SK-N-SH (cell line): ENCODE measurements at regions not wholly inside any gene's neighbourhood (a gene's known extent, or its start where the extent isn't known, plus 50 kb on each side); places are given as distances from the start of the nearest gene placed in this dataset.

Experiments
- CTCF ChIA-PET: fragments of 300-600, 350-600 bp; formaldehyde crosslinking; extraction: SDS; loops from one replicate; lab custom pipeline; 2021; lab: Yijun Ruan, JAX
- POLR2A ChIA-PET: fragments of 350-600 bp; sonication (Branson Sonifier 250); formaldehyde crosslinking; extraction: SDS; loops from one replicate; lab custom pipeline; 2020; ENCODE audit warnings: antibody characterized with exemption, inconsistent platforms; lab: Yijun Ruan, JAX
- DNase-seq: peaks from one replicate; pipeline ENCODE4 v3.0.0; 2012
- H2AFZ ChIP-seq: fragments of 200-600 bp; sonication (generic); 2 replicates; pipeline ENCODE4 v1.8.1; 2016; ENCODE audit warnings: antibody characterized with exemption, mild to moderate bottlenecking, low read depth
- H3F3A ChIP-seq: fragments of 200-600 bp; sonication (generic); replicated peaks from 2 replicates; pipeline ENCODE3; 2016; ENCODE audit warnings: antibody characterized with exemption, mild to moderate bottlenecking; ENCODE audit not compliant: insufficient read depth
- H3K27ac ChIP-seq, 2 experiments: fragments of 200-500 bp in 1 of 2; fragments of 200-600 bp in 1 of 2; sonication (Bioruptor generic) in 1 of 2; sonication (generic), shearing (Covaris generic) in 1 of 2; 2 replicates each; pipeline versions ENCODE4 v1.5.1 to v1.6.1; 2014 to 2016; ENCODE audit warnings: low read depth in 2 of 2, inconsistent platforms in 1 of 2, low read length in 1 of 2, mild to moderate bottlenecking in 1 of 2, mixed read lengths in 1 of 2
- H3K27me3 ChIP-seq: fragments of 200-600 bp; sonication (generic), shearing (Covaris generic); 2 replicates; pipeline ENCODE4 v1.6.1; 2016; ENCODE audit warnings: mixed run types; ENCODE audit not compliant: insufficient read depth
- H3K36me3 ChIP-seq, 2 experiments: fragments of 200-500 bp in 1 of 2; fragments of 200-600 bp in 1 of 2; sonication (Bioruptor generic) in 1 of 2; sonication (generic) in 1 of 2; replicated peaks in 1 of 2; 2 replicates each; pipeline versions ENCODE3 to v1.5.1; 2014 to 2016; ENCODE audit warnings: low read length in 1 of 2, mild to moderate bottlenecking in 1 of 2; ENCODE audit not compliant: insufficient read depth in 2 of 2, control insufficient read depth in 1 of 2
- H3K4me1 ChIP-seq, 2 experiments: fragments of 200-500 bp in 1 of 2; fragments of 200-600 bp in 1 of 2; sonication (Bioruptor generic) in 1 of 2; sonication (generic), shearing (Covaris generic) in 1 of 2; 2 replicates each; pipeline versions ENCODE4 v1.5.1 to v1.6.1; 2014 to 2016; ENCODE audit warnings: low read depth in 1 of 2, low read length in 1 of 2, mixed run types in 1 of 2; ENCODE audit not compliant: insufficient read depth in 2 of 2, control insufficient read depth in 1 of 2
- H3K4me2 ChIP-seq: fragments of 200-600 bp; sonication (generic), shearing (Covaris generic); 2 replicates; pipeline ENCODE4 v1.6.1; 2017; ENCODE audit warnings: mixed run types
- H3K4me3 ChIP-seq, 2 experiments: fragments of 200-500 bp in 1 of 2; fragments of 200-600 bp in 1 of 2; sonication (Bioruptor generic) in 1 of 2; sonication (generic), shearing (Covaris generic) in 1 of 2; 2 replicates each; pipeline versions ENCODE4 v1.5.1 to v1.8.1; 2014 to 2016; ENCODE audit warnings: low read depth in 2 of 2, inconsistent platforms in 1 of 2, low read length in 1 of 2, mild to moderate bottlenecking in 1 of 2, mixed read lengths in 1 of 2, moderate library complexity in 1 of 2
- H3K79me2 ChIP-seq: fragments of 200-600 bp; sonication (generic); 2 replicates; pipeline ENCODE4 v1.8.1; 2017; ENCODE audit warnings: mild to moderate bottlenecking; ENCODE audit not compliant: insufficient read depth
- H3K9ac ChIP-seq: fragments of 200-600 bp; sonication (generic); 2 replicates; pipeline ENCODE4 v1.6.1; 2017; ENCODE audit warnings: mixed run types
- H3K9me2 ChIP-seq: fragments of 200-600 bp; sonication (generic); 2 replicates; pipeline ENCODE4 v1.6.1; 2017; ENCODE audit warnings: mixed run types
- H3K9me3 ChIP-seq: fragments of 200-600 bp; sonication (generic); 2 replicates; pipeline ENCODE4 v1.6.1; 2017; ENCODE audit warnings: mixed run types, mild to moderate bottlenecking, moderate library complexity
- H4K20me1 ChIP-seq: fragments of 200-600 bp; sonication (generic); 2 replicates; pipeline ENCODE4 v1.6.1; 2017; ENCODE audit warnings: mild to moderate bottlenecking, mixed run types; ENCODE audit not compliant: insufficient read depth
- CHD2 ChIP-seq: fragments of 150-350 bp; IDR thresholded peaks from 2 replicates; pipeline ENCODE4 v1.6.1; 2018; ENCODE audit warnings: low read length; ENCODE audit not compliant: partially characterized antibody
- EP300 ChIP-seq, 2 experiments: IDR thresholded peaks; 2 replicates each; pipeline versions ENCODE4 v1.4.0 to v1.6.1; 2012; ENCODE audit warnings: borderline replicate concordance in 1 of 2, low read depth in 1 of 2, low read length in 1 of 2
- EZH2phosphoT487 ChIP-seq: fragments of 200-600 bp; sonication (generic); IDR thresholded peaks from 2 replicates; pipeline ENCODE4 v1.6.1; 2017; ENCODE audit warnings: low read depth, mixed run types, mild to moderate bottlenecking, antibody characterized with exemption, moderate library complexity, borderline replicate concordance
- FOSL2 ChIP-seq: IDR thresholded peaks from 2 replicates; pipeline ENCODE4 v1.4.0; 2012; ENCODE audit warnings: low read depth, mild to moderate bottlenecking, moderate library complexity, borderline replicate concordance
- FOXM1 ChIP-seq: IDR thresholded peaks from 2 replicates; pipeline ENCODE4 v1.4.0; 2012; ENCODE audit warnings: low read depth, mild to moderate bottlenecking
- MEF2A ChIP-seq: IDR thresholded peaks from 2 replicates; pipeline ENCODE4 v1.4.0; 2012; ENCODE audit warnings: low read depth, borderline replicate concordance
- MXI1 ChIP-seq: IDR thresholded peaks from 2 replicates; pipeline ENCODE4 v1.6.1; 2012; ENCODE audit warnings: mild to moderate bottlenecking, low read depth, low read length, improper control_type of control experiment
- NFIC ChIP-seq: IDR thresholded peaks from 2 replicates; pipeline ENCODE4 v1.4.0; 2012; ENCODE audit warnings: borderline replicate concordance
- NRF1 ChIP-seq: IDR thresholded peaks from 2 replicates; pipeline ENCODE4 v1.6.1; 2012; ENCODE audit warnings: low read depth, mild to moderate bottlenecking, low read length
- POLR2AphosphoS5 ChIP-seq: IDR thresholded peaks from 2 replicates; pipeline ENCODE4 v1.6.1; 2012; ENCODE audit warnings: low read depth, low read length
- RAD21 ChIP-seq: IDR thresholded peaks from 2 replicates; pipeline ENCODE4 v1.6.1; 2012; ENCODE audit warnings: mild to moderate bottlenecking, low read length
- RCOR1 ChIP-seq: fragments of 150-350 bp; IDR thresholded peaks from 2 replicates; pipeline ENCODE4 v1.6.1; 2017; ENCODE audit warnings: antibody characterized with exemption, low read length
- RFX5 ChIP-seq: IDR thresholded peaks from 2 replicates; pipeline ENCODE4 v1.6.1; 2012; ENCODE audit warnings: mild to moderate bottlenecking, improper control_type of control experiment, low read length
- SMC3 ChIP-seq: IDR thresholded peaks from 2 replicates; pipeline ENCODE4 v1.6.1; 2012; ENCODE audit warnings: low read depth, low read length, improper control_type of control experiment
- TAF1 ChIP-seq: IDR thresholded peaks from 2 replicates; pipeline ENCODE4 v1.6.1; 2012; ENCODE audit warnings: low read depth, mild to moderate bottlenecking, low read length, moderate library complexity, borderline replicate concordance
- TCF12 ChIP-seq: IDR thresholded peaks from 2 replicates; pipeline ENCODE4 v1.4.0; 2012
- TEAD4 ChIP-seq: IDR thresholded peaks from 2 replicates; pipeline ENCODE4 v1.4.0; 2012; ENCODE audit warnings: mild to moderate bottlenecking, borderline replicate concordance; ENCODE audit not compliant: insufficient read depth
- YY1 ChIP-seq: IDR thresholded peaks from 2 replicates; pipeline ENCODE4 v1.4.0; 2012; ENCODE audit warnings: low read depth, mild to moderate bottlenecking
- WGBS: methylation state at CpG from one replicate; pipeline ENCODE4 v1.1.6; 2017; ENCODE audit warnings: low lambda C conversion rate; 5-methylcytosine and 5-hydroxymethylcytosine counted together
- TF ChIP-seq, protein P1 (sequence below): IDR thresholded peaks from 2 replicates; pipeline ENCODE4 v1.4.0; 2012; ENCODE audit warnings: low read depth, borderline replicate concordance
- TF ChIP-seq, protein P2 (sequence below): IDR thresholded peaks from 2 replicates; pipeline ENCODE4 v1.4.0; 2012; ENCODE audit warnings: low read depth, borderline replicate concordance
- TF ChIP-seq, protein P3 (sequence below): fragments of 150-350 bp; IDR thresholded peaks from 2 replicates; pipeline ENCODE4 v1.6.1; 2017; ENCODE audit warnings: antibody characterized with exemption, low read length, low read depth, borderline replicate concordance

GRCh38 chr7:136272934-136273333 is 295.8 kb upstream of the MTPN start (continued):
- no peak for TF ChIP-seq MXI1
- TF ChIP-seq MEF2A, result no peak
- TF ChIP-seq POLR2AphosphoS5, result no peak
- no peak for TF ChIP-seq CHD2
- no peak for TF ChIP-seq NFIC
- TF ChIP-seq EZH2phosphoT487, result no peak
- TF ChIP-seq EP300 (IDR thresholded peaks at IDR 0.05; ENCODE audit: borderline replicate concordance in 1 of 2, low read depth in 1 of 2, low read length in 1 of 2), result no peak
- TF ChIP-seq, protein P1, sequence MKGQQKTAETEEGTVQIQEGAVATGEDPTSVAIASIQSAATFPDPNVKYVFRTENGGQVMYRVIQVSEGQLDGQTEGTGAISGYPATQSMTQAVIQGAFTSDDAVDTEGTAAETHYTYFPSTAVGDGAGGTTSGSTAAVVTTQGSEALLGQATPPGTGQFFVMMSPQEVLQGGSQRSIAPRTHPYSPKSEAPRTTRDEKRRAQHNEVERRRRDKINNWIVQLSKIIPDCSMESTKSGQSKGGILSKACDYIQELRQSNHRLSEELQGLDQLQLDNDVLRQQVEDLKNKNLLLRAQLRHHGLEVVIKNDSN, result no peak
- no peak for TF ChIP-seq FOSL2
- TF ChIP-seq, protein P2, sequence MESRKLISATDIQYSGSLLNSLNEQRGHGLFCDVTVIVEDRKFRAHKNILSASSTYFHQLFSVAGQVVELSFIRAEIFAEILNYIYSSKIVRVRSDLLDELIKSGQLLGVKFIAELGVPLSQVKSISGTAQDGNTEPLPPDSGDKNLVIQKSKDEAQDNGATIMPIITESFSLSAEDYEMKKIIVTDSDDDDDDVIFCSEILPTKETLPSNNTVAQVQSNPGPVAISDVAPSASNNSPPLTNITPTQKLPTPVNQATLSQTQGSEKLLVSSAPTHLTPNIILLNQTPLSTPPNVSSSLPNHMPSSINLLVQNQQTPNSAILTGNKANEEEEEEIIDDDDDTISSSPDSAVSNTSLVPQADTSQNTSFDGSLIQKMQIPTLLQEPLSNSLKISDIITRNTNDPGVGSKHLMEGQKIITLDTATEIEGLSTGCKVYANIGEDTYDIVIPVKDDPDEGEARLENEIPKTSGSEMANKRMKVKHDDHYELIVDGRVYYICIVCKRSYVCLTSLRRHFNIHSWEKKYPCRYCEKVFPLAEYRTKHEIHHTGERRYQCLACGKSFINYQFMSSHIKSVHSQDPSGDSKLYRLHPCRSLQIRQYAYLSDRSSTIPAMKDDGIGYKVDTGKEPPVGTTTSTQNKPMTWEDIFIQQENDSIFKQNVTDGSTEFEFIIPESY, result no peak
- no peak for TF ChIP-seq TEAD4
- TF ChIP-seq YY1, result no peak

DNA sequence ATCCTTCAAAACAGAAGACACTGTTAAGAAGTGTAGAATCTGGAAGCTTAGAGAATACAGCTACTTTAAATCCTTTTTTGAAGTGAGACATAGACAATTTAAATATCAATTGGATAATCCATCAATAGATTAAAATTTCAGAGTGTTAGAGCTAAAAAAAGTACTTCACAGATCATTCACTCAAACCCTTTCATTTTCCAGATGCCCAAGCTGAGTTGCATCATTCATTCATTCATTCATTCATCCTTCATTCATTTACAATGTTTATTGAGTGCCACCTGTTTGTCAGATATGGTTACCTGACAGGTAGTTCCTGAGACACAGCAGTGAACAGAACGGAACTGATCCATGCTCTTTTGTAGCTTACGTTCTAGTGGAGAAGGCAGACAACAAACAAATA is 290.7 kb upstream of the MTPN start:
- Histone ChIP-seq H3K9me2 (no peaks in the 10 kb centered on the region), H2AFZ (no peak overlapping the region), H3K4me2 (no peak overlapping the region), H3K36me3 (no peaks in the 10 kb centered on the region), H3K27me3 (no peaks in the 10 kb centered on the region), H4K20me1 (no peaks in the 10 kb centered on the region), H3K9me3 (peaks cover 7% of the 10 kb centered on the region; the same call in 1 of the 2 replicates), H3K79me2 (no peaks in the 10 kb centered on the region), H3K27ac (no peak overlapping the region), H3K4me3 (no peak overlapping the region), H3K4me1 (no peaks in the 10 kb centered on the region)
- DNase-seq, result no peak
- POLR2A ChIA-PET, result no interaction called here
- WGBS, result 50% methylated on average over 2 of the region's 2 CpGs
- CTCF ChIA-PET, result interaction anchor here (1.3 kb wide), 1 partner anchor 12 kb away, joined by 4 read pairs; no protein-coding TSS in a partner anchor
- TF ChIP-seq FOXM1, result no peak
- no peak for TF ChIP-seq CHD2
- TF ChIP-seq TAF1, result no peak
- TF ChIP-seq, all 33 proteins: peak for 0
- H3F3A ChIP-seq, result no peaks in the 10 kb centered on the region
- no peak overlapping the region for H3K9ac ChIP-seq

GRCh38 chr7:136266457-136266856 is 289.3 kb upstream of the MTPN start:
- Histone ChIP-seq H4K20me1 (no peaks in the 10 kb centered on the region), H3K4me1 (no peaks in the 10 kb centered on the region), H3F3A (no peaks in the 10 kb centered on the region), H3K79me2 (no peaks in the 10 kb centered on the region), H3K4me2 (no peak overlapping the region), H3K27me3 (no peaks in the 10 kb centered on the region), H3K9ac (no peak overlapping the region), H3K36me3 (no peaks in the 10 kb centered on the region), H3K9me3 (peaks cover 7% of the 10 kb centered on the region; the same call in 1 of the 2 replicates), H3K9me2 (no peaks in the 10 kb centered on the region), H3K4me3 (no peak overlapping the region), H3K27ac (no peak overlapping the region), H2AFZ (no peak overlapping the region)
- no peak for DNase-seq
- POLR2A ChIA-PET, result no interaction called here
- CTCF ChIA-PET, result no interaction called here
- no peak for TF ChIP-seq RFX5
- no peak for TF ChIP-seq MEF2A
- TF ChIP-seq RAD21, result no peak
- no peak for TF ChIP-seq EZH2phosphoT487
- TF ChIP-seq EP300 (IDR thresholded peaks at IDR 0.05; ENCODE audit: borderline replicate concordance in 1 of 2, low read depth in 1 of 2, low read length in 1 of 2), result no peak
- TF ChIP-seq TCF12, result no peak
- TF ChIP-seq MXI1, result no peak
- TF ChIP-seq NFIC, result no peak
- no peak for TF ChIP-seq SMC3
- no peak for TF ChIP-seq RCOR1
- TF ChIP-seq FOSL2, result no peak
- no peak for TF ChIP-seq POLR2AphosphoS5
- TF ChIP-seq NRF1, result no peak
- TF ChIP-seq, protein P2, result no peak
- TF ChIP-seq, protein P3, sequence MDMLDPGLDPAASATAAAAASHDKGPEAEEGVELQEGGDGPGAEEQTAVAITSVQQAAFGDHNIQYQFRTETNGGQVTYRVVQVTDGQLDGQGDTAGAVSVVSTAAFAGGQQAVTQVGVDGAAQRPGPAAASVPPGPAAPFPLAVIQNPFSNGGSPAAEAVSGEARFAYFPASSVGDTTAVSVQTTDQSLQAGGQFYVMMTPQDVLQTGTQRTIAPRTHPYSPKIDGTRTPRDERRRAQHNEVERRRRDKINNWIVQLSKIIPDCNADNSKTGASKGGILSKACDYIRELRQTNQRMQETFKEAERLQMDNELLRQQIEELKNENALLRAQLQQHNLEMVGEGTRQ, result no peak
